KBM-7 (cell line): ENCODE measurements at regions not wholly inside any gene's neighbourhood (a gene's known extent, or its start where the extent isn't known, plus 50 kb on each side); places are given as distances from the start of the nearest gene placed in this dataset.

Experiments
- DNase-seq: peaks from one replicate; pipeline ENCODE4 v3.0.0-alpha.2; 2015
- in situ Hi-C: fragments of 300-500 bp; cut with MboI; formaldehyde crosslinking; loops from 2 replicates; pipeline ENCODE4 v1.14.3; 2020; ENCODE audit warnings: low sequenced_read_pairs, low pct_unique_long_range_greater_than_20kb, mixed read lengths

- in situ Hi-C loops: no loop called here
- no peak for DNase-seq
Observed at GRCh38 chr19:31784671-31785101, 435.4 kb upstream of the TSHZ3 start.

- in situ Hi-C loops: no loop called here
- DNase-seq: no peak
Observed at GRCh38 chr19:31801611-31802010, 452.4 kb upstream of the TSHZ3 start.

GRCh38 chr19:31803835-31804446 lies 454.7 kb upstream of the TSHZ3 start:
- DNase-seq: no peak
- in situ Hi-C loops: no loop called here

- in situ Hi-C loops: no loop called here
- DNase-seq: no peak
Observed at GRCh38 chr19:31804668-31805067, 455.4 kb upstream of the TSHZ3 start.

GRCh38 chr19:31810536-31811109 lies 461.4 kb upstream of the TSHZ3 start:
- no peak for DNase-seq
- in situ Hi-C loops: no loop called here

GRCh38 chr19:31817971-31818797 lies 468.9 kb upstream of the TSHZ3 start:
- no peak for DNase-seq
- in situ Hi-C loops: no loop called here

GRCh38 chr19:31818798-31819105 lies 469.5 kb upstream of the TSHZ3 start:
- DNase-seq: no peak
- in situ Hi-C loops: no loop called here

GRCh38 chr19:31819837-31820236 lies 470.6 kb upstream of the TSHZ3 start:
- DNase-seq: no peak

GRCh38 chr19:31821346-31821745 lies 472.1 kb upstream of the TSHZ3 start:
- no peak for DNase-seq

More at GRCh38 chr19:31819837-31820236, 470.6 kb upstream of the TSHZ3 start:
- in situ Hi-C loops: no loop called here

GRCh38 chr19:31825134-31826094 lies 476.2 kb upstream of the TSHZ3 start:
- no peak for DNase-seq
- in situ Hi-C loops: no loop called here

More at GRCh38 chr19:31821346-31821745, 472.1 kb upstream of the TSHZ3 start:
- in situ Hi-C loops: no loop called here

- in situ Hi-C loops: no loop called here
- no peak for DNase-seq
Observed at GRCh38 chr19:31826325-31826724, 477.1 kb upstream of the TSHZ3 start.

- DNase-seq: no peak
- in situ Hi-C loops: no loop called here
Observed at GRCh38 chr19:31831421-31832175, 482.4 kb upstream of the TSHZ3 start.

GRCh38 chr19:31832176-31832548 lies 482.9 kb upstream of the TSHZ3 start:
- DNase-seq: no peak
- in situ Hi-C loops: no loop called here

GRCh38 chr19:31834070-31834469 lies 484.8 kb upstream of the TSHZ3 start:
- in situ Hi-C loops: no loop called here
- no peak for DNase-seq

GRCh38 chr19:31838163-31838815 lies 489.1 kb upstream of the TSHZ3 start:
- DNase-seq: no peak
- in situ Hi-C loops: no loop called here

- in situ Hi-C loops: no loop called here
Observed at GRCh38 chr19:31840371-31840770, 491.1 kb upstream of the TSHZ3 start.

GRCh38 chr19:31841755-31842154 lies 492.5 kb upstream of the TSHZ3 start:
- DNase-seq: no peak
- in situ Hi-C loops: no loop called here

More at GRCh38 chr19:31840371-31840770, 491.1 kb upstream of the TSHZ3 start:
- DNase-seq: no peak

- in situ Hi-C loops: no loop called here
- DNase-seq: no peak
Observed at GRCh38 chr19:31863122-31863521, 482.3 kb upstream of the ZNF507 start.
